DOHH2 (cell line): ENCODE measurements at regions not wholly inside any gene's neighbourhood (a gene's known extent, or its start where the extent isn't known, plus 50 kb on each side); places are given as distances from the start of the nearest gene placed in this dataset.

Source experiments
- H3F3A ChIP-seq: fragments of 200-600 bp; sonication (generic), shearing (Covaris generic); 2 replicates; pipeline ENCODE4 v1.6.0; 2016; ENCODE audit warnings: antibody characterized with exemption, mild to moderate bottlenecking; ENCODE audit not compliant: control insufficient read depth, insufficient read depth
- H3K27ac ChIP-seq: fragments of 200-600 bp; sonication (generic); 2 replicates; pipeline ENCODE4 v1.5.1; 2014; ENCODE audit warnings: low read depth, mild to moderate bottlenecking, low read length, moderate library complexity
- H3K27me3 ChIP-seq: fragments of 200-600 bp; sonication (generic); 2 replicates; pipeline ENCODE4 v1.6.1; 2014; ENCODE audit warnings: mild to moderate bottlenecking, low read length, mixed read lengths; ENCODE audit not compliant: control insufficient read depth
- H3K36me3 ChIP-seq: fragments of 200-600 bp; sonication (generic); 2 replicates; pipeline ENCODE4 v1.6.1; 2014; ENCODE audit warnings: mild to moderate bottlenecking, low read length, moderate library complexity, mixed read lengths; ENCODE audit not compliant: control insufficient read depth
- H3K4me1 ChIP-seq: fragments of 200-600 bp; sonication (generic); 2 replicates; pipeline ENCODE4 v1.6.1; 2014; ENCODE audit warnings: mild to moderate bottlenecking, low read length, mixed read lengths; ENCODE audit not compliant: control insufficient read depth
- H3K4me2 ChIP-seq: fragments of 200-600 bp; sonication (generic); 2 replicates; pipeline ENCODE4 v1.6.0; 2014; ENCODE audit warnings: mild to moderate bottlenecking, low read length, moderate library complexity
- H3K4me3 ChIP-seq: fragments of 200-600 bp; sonication (generic); 2 replicates; pipeline ENCODE4 v1.5.1; 2014; ENCODE audit warnings: mild to moderate bottlenecking, low read length, mixed read lengths
- H3K79me2 ChIP-seq: fragments of 200-600 bp; sonication (generic); 2 replicates; pipeline ENCODE4 v1.6.1; 2014; ENCODE audit warnings: mild to moderate bottlenecking, low read length, mixed read lengths; ENCODE audit not compliant: control insufficient read depth
- H3K9me2 ChIP-seq: fragments of 200-600 bp; sonication (generic); replicated peaks from 2 replicates; pipeline ENCODE4 v1.6.1; 2014; ENCODE audit warnings: mild to moderate bottlenecking, low read length, mixed read lengths; ENCODE audit not compliant: control insufficient read depth
- H3K9me3 ChIP-seq: fragments of 200-600 bp; sonication (generic); 2 replicates; pipeline ENCODE4 v1.6.1; 2014; ENCODE audit warnings: antibody characterized with exemption, low read length, mixed read lengths; ENCODE audit not compliant: control insufficient read depth, insufficient read depth
- H4K20me1 ChIP-seq: fragments of 200-600 bp; sonication (generic); 2 replicates; pipeline ENCODE4 v1.6.0; 2014; ENCODE audit warnings: low read depth, mild to moderate bottlenecking, antibody characterized with exemption, low read length, moderate library complexity; ENCODE audit not compliant: control insufficient read depth, insufficient read depth
- EZH2phosphoT487 ChIP-seq: fragments of 200-600 bp; sonication (generic); IDR thresholded peaks from 2 replicates; pipeline ENCODE4 v1.6.1; 2017; ENCODE audit warnings: borderline replicate concordance, mild to moderate bottlenecking, antibody characterized with exemption, low read length, moderate library complexity, mixed read lengths
- TF ChIP-seq, protein P1 (sequence below): fragments of 200-600 bp; sonication (generic); IDR thresholded peaks from one replicate; pipeline ENCODE4 v1.5.1; 2014; ENCODE audit warnings: antibody characterized with exemption, mild to moderate bottlenecking, low read depth, low read length; ENCODE audit not compliant: poor library complexity, severe bottlenecking

DNA sequence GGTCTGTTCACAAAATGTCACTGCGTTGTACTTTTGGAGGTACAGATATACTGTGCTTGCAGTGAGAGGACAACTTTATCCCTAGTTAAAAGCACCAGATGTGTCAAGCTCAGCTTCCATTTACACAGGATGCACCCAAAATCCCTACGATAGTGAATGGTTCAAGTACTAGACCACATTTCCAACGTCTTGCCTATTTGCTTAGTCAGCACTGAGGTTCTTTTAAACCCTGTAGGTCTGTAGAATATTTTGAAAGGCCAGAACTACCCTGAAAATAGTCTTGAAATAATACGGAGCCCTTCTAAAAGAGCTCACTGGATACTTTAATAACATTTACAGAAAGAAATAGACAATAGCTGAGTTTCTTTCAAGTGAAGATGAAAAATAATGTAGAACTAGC, 466.1 kb downstream of the FUT8 start:
- no peaks in the 10 kb centered on the region for H3K9me3 ChIP-seq
- H4K20me1 ChIP-seq: no peaks in the 10 kb centered on the region
- H3K79me2 ChIP-seq: no peaks in the 10 kb centered on the region
- no peak overlapping the region for H3K4me3 ChIP-seq
- no peak overlapping the region for H3K4me2 ChIP-seq
- H3F3A ChIP-seq: no peaks in the 10 kb centered on the region
- H3K9me2 ChIP-seq: no peaks in the 10 kb centered on the region
- H3K27ac ChIP-seq: no peak overlapping the region
- H3K27me3 ChIP-seq: peaks cover 9% of the 10 kb centered on the region
- H3K4me1 ChIP-seq: no peaks in the 10 kb centered on the region
- H3K36me3 ChIP-seq: no peaks in the 10 kb centered on the region
- TF ChIP-seq EZH2phosphoT487: no peak
- TF ChIP-seq, protein P1, sequence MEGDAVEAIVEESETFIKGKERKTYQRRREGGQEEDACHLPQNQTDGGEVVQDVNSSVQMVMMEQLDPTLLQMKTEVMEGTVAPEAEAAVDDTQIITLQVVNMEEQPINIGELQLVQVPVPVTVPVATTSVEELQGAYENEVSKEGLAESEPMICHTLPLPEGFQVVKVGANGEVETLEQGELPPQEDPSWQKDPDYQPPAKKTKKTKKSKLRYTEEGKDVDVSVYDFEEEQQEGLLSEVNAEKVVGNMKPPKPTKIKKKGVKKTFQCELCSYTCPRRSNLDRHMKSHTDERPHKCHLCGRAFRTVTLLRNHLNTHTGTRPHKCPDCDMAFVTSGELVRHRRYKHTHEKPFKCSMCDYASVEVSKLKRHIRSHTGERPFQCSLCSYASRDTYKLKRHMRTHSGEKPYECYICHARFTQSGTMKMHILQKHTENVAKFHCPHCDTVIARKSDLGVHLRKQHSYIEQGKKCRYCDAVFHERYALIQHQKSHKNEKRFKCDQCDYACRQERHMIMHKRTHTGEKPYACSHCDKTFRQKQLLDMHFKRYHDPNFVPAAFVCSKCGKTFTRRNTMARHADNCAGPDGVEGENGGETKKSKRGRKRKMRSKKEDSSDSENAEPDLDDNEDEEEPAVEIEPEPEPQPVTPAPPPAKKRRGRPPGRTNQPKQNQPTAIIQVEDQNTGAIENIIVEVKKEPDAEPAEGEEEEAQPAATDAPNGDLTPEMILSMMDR: no peak

- no peaks in the 10 kb centered on the region for H3F3A ChIP-seq
- no peaks in the 10 kb centered on the region for H3K36me3 ChIP-seq
- H3K9me2 ChIP-seq: no peaks in the 10 kb centered on the region
- H3K4me2 ChIP-seq: no peak overlapping the region
- no peaks in the 10 kb centered on the region for H3K79me2 ChIP-seq
- H3K27ac ChIP-seq: no peak overlapping the region
- H3K27me3 ChIP-seq: peaks cover 9% of the 10 kb centered on the region
- no peaks in the 10 kb centered on the region for H4K20me1 ChIP-seq
- H3K4me1 ChIP-seq: no peaks in the 10 kb centered on the region
- no peak overlapping the region for H3K4me3 ChIP-seq
- TF ChIP-seq EZH2phosphoT487: no peak
- TF ChIP-seq, protein P1: no peak
- H3K9me3 ChIP-seq: no peaks in the 10 kb centered on the region
These were observed 466.9 kb downstream of the FUT8 start for GRCh38 chr14:65879248-65880009.

DNA sequence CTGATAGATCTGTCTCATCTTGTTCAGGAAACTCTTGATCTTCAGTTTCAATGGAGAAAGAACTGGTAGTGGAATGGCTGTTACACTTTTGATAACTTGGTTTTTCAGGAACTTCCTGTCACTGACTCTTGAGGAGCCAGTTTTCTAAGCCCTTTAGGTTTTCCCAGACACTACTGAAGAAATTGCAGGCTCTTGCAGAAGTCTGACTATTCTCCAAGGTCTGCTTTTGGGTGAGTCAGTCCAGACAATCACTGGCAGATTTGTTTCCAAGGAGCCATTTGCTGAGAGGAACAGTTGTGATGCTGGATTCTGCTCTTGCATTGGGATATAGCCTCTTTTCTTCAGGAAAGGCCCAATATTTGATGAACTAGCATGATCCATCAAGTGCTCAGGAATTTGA, 468.0 kb downstream of the FUT8 start:
- Histone ChIP-seq H3K4me3 (no peak overlapping the region), H3K9me2 (no peaks in the 10 kb centered on the region), H3F3A (no peaks in the 10 kb centered on the region), H3K36me3 (no peaks in the 10 kb centered on the region), H3K27ac (no peak overlapping the region), H4K20me1 (no peaks in the 10 kb centered on the region), H3K27me3 (peaks cover 6% of the 10 kb centered on the region), H3K4me1 (no peaks in the 10 kb centered on the region), H3K9me3 (no peaks in the 10 kb centered on the region), H3K4me2 (no peak overlapping the region), H3K79me2 (no peaks in the 10 kb centered on the region)
- TF ChIP-seq, protein P1: no peak
- TF ChIP-seq EZH2phosphoT487: no peak
